Esophagus muscularis mucosa (tissue), 4 donors: ENCODE measurements at regions not wholly inside any gene's neighbourhood (a gene's known extent, or its start where the extent isn't known, plus 50 kb on each side); places are given as distances from the start of the nearest gene placed in this dataset.

ENCODE experiments used
- DNase-seq: peaks from one replicate; pipeline ENCODE4 v3.0.0-alpha.2; 2017; ENCODE audit errors: extremely low spot score
- H3K27ac ChIP-seq, 4 donors: fragments of 200-600 bp; sonication (generic); replicated peaks in 1 of 4; 1 replicate in 3 of 4; 2 replicates in 1 of 4; pipeline ENCODE4 v1.5.1; 2016 to 2019; ENCODE audit warnings: mild to moderate bottlenecking in 1 of 4
- H3K27me3 ChIP-seq, 4 donors: fragments of 200-600 bp; sonication (generic); one replicate each; pipeline versions ENCODE4 v1.5.1 to v1.6.0; 2016 to 2019
- H3K36me3 ChIP-seq, 4 donors: fragments of 200-600 bp; sonication (generic); one replicate each; pipeline ENCODE4 v1.5.1; 2016 to 2019
- H3K4me1 ChIP-seq, 4 donors: fragments of 200-600 bp; sonication (generic); one replicate each; pipeline ENCODE4 v1.5.1; 2016 to 2019
- H3K4me3 ChIP-seq, 4 donors: fragments of 200-600 bp; sonication (generic); 1 replicate in 2 of 4; 2 replicates in 2 of 4; pipeline ENCODE4 v1.5.1; 2016 to 2019; ENCODE audit warnings: mild to moderate bottlenecking in 4 of 4, moderate library complexity in 1 of 4
- H3K9me3 ChIP-seq, 4 donors: fragments of 200-600 bp; sonication (generic); 1 replicate in 3 of 4; 2 replicates in 1 of 4; pipeline ENCODE4 v1.5.1; 2016 to 2019
- CTCF ChIP-seq, 3 experiments: fragments of 200-600 bp in 2 of 3; fragments of 450-650 bp in 1 of 3; sonication (generic) in 2 of 3; IDR thresholded peaks; one replicate each; pipeline ENCODE4 v1.5.1; 2017 to 2019; ENCODE audit warnings: antibody characterized with exemption in 3 of 3, mild to moderate bottlenecking in 2 of 3, moderate library complexity in 1 of 3
- EP300 ChIP-seq: sonication (generic); formaldehyde crosslinking; IDR thresholded peaks from one replicate; pipeline ENCODE4 v1.6.1; 2017; ENCODE audit warnings: antibody characterized with exemption
- POLR2A ChIP-seq: fragments of 450-650 bp; IDR thresholded peaks from one replicate; pipeline ENCODE4 v1.6.1; 2017; ENCODE audit warnings: antibody characterized with exemption, moderate library complexity, mild to moderate bottlenecking, low read depth
- POLR2AphosphoS5 ChIP-seq, 2 donors: sonication (generic); formaldehyde crosslinking; IDR thresholded peaks; one replicate each; pipeline ENCODE4 v1.6.1; 2017; ENCODE audit warnings: antibody characterized with exemption in 2 of 2
- WGBS: methylation state at CpG from one replicate; pipeline ENCODE4 v1.1.5; 2018; 5-methylcytosine and 5-hydroxymethylcytosine counted together
- intact Hi-C: fragments of 100-400 bp; cut with DNase I; formaldehyde crosslinking; loops from one replicate; pipeline ENCODE4 v1.15.1; 2023

- Histone ChIP-seq H3K27ac (no peak overlapping the region), H3K36me3 (no peaks in the 10 kb centered on the region), H3K4me3 (no peak overlapping the region), H3K4me1 (no peaks in the 10 kb centered on the region), H3K9me3 (no peaks in the 10 kb centered on the region), H3K27me3 (peaks cover 0 to 25% (median 0%) of the 10 kb centered on the region in 4 donors)
- no peak for DNase-seq
- TF ChIP-seq CTCF (IDR thresholded peaks at IDR 0.05) (no peak), POLR2AphosphoS5 (IDR thresholded peaks at IDR 0.05) (no peak), POLR2A (no peak), EP300 (no peak)
- WGBS: 90% methylated on average over 4 of the region's 5 CpGs
- intact Hi-C loops: no loop called here
Measured at GRCh38 chr11:70720281-70720680, 322.0 kb downstream of the CTTN start.

- WGBS: 89% methylated on average over 10 of the region's 12 CpGs
- H3K4me1 ChIP-seq: no peaks in the 10 kb centered on the region
- H3K27ac ChIP-seq: no peak overlapping the region
- H3K9me3 ChIP-seq: no peaks in the 10 kb centered on the region
- intact Hi-C loops: no loop called here
- no peak overlapping the region for H3K4me3 ChIP-seq
- H3K36me3 ChIP-seq: no peaks in the 10 kb centered on the region
- peaks cover 0 to 18% (median 0%) of the 10 kb centered on the region in 4 donors for H3K27me3 ChIP-seq
- TF ChIP-seq CTCF (IDR thresholded peaks at IDR 0.05): no peak
- no peak for TF ChIP-seq POLR2AphosphoS5 (IDR thresholded peaks at IDR 0.05)
- TF ChIP-seq EP300: no peak
- no peak for TF ChIP-seq POLR2A
- no peak for DNase-seq
Measured at GRCh38 chr11:70721006-70721405, 322.7 kb downstream of the CTTN start.

GRCh38 chr11:70725278-70725677 lies 326.9 kb downstream of the CTTN start:
- Histone ChIP-seq H3K4me1 (no peaks in the 10 kb centered on the region), H3K27me3 (no peaks in the 10 kb centered on the region), H3K27ac (no peak overlapping the region), H3K4me3 (no peak overlapping the region), H3K9me3 (peaks cover 0 to 7% (median 0%) of the 10 kb centered on the region in 4 donors), H3K36me3 (no peaks in the 10 kb centered on the region)
- intact Hi-C loops: no loop called here
- TF ChIP-seq EP300 (no peak), POLR2A (no peak), CTCF (IDR thresholded peaks at IDR 0.05) (no peak), POLR2AphosphoS5 (IDR thresholded peaks at IDR 0.05) (no peak)
- no peak for DNase-seq
- 90% methylated on average over 10 of the region's 10 CpGs for WGBS

GRCh38 chr11:70725739-70726138 lies 327.4 kb downstream of the CTTN start:
- Histone ChIP-seq H3K27ac (no peak overlapping the region), H3K4me3 (no peak overlapping the region), H3K9me3 (peaks cover 0 to 7% (median 0%) of the 10 kb centered on the region in 4 donors), H3K4me1 (no peaks in the 10 kb centered on the region), H3K27me3 (no peaks in the 10 kb centered on the region), H3K36me3 (no peaks in the 10 kb centered on the region)
- DNase-seq: no peak
- 75% methylated on average over 7 of the region's 7 CpGs for WGBS
- intact Hi-C loops: no loop called here
- TF ChIP-seq CTCF (IDR thresholded peaks at IDR 0.05) (no peak), EP300 (no peak), POLR2AphosphoS5 (IDR thresholded peaks at IDR 0.05) (no peak), POLR2A (no peak)

GRCh38 chr11:70727021-70727420 lies 328.7 kb downstream of the CTTN start:
- WGBS: 90% methylated on average over 5 of the region's 5 CpGs
- no peak overlapping the region for H3K27ac ChIP-seq
- no peak overlapping the region for H3K4me3 ChIP-seq
- H3K27me3 ChIP-seq: no peaks in the 10 kb centered on the region
- H3K36me3 ChIP-seq: no peaks in the 10 kb centered on the region
- TF ChIP-seq POLR2A (no peak), CTCF (IDR thresholded peaks at IDR 0.05) (no peak), EP300 (no peak), POLR2AphosphoS5 (IDR thresholded peaks at IDR 0.05) (no peak)
- H3K9me3 ChIP-seq: peaks cover 0 to 7% (median 0%) of the 10 kb centered on the region in 4 donors
- intact Hi-C loops: no loop called here
- H3K4me1 ChIP-seq: no peaks in the 10 kb centered on the region
- DNase-seq: no peak
